ENCODE measurements at regions not wholly inside any gene's neighbourhood (a gene's known extent, or its start where the extent isn't known, plus 50 kb on each side); places are given as distances from the start of the nearest gene placed in this dataset.

DNA sequence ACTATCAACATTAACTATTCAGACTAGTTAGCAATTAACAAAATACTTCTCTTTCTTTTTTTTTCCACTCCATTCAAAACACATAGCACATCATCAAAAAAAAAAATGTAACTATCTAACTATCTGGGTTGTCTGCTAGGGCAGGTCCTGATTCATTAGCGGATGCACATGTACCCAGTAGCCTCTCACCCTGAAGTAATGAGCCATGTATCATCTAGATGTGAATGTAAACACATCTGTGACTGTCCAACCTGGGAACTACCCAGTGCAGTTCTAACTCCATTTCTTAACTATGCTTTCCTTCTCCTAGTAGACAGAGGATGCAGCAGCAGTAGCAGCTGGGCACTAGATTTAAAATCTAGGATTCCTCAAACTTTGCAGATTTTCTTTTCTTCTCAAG, 183.1 kb upstream of the PIK3C3 start:
- TF ChIP-seq CTCF (IDR thresholded peaks at IDR 0.05), result no peak
- TF ChIP-seq EP300 (IDR thresholded peaks at IDR 0.05), result no peak

Data from ovary (tissue), 3 donors.